CD4-positive, alpha-beta T cell treated with Interleukin-6 at 100 ng/mL for 8 hours (primary cell): ENCODE measurements at regions not wholly inside any gene's neighbourhood (a gene's known extent, or its start where the extent isn't known, plus 50 kb on each side); places are given as distances from the start of the nearest gene placed in this dataset.

Experiments used
- DNase-seq: peaks from one replicate; pipeline ENCODE4 v3.0.0-alpha.2; 2020; ENCODE audit warnings: mixed read lengths, low spot score

DNA sequence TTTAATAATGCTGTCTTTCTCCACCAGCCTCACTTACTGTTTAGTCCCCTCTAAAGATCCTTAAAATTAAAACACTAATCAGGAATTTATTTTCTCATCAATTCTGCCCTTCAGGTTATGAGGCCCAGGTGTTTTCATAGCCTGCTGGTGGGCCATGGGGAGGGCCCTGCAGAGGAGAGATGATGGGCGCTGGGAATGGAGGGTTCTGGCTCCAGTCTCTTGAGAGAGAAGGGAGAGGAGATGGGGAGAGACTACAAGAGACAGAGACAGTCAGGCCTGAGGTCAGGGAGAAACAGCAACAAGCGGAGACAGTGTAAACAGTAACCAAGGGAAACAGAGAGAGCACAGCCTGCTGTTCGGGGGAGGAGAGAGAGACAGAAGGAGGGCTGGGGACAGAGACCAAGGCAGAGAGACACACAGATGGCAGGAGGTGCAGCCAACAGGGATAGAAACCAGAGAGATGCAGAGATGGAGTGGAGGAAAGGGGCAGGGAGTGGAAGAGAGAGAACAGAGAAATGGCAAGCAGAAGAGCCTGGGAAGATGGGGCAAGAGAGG, 187.3 kb upstream of the SYT13 start:
- DNase-seq, result no peak

DNA sequence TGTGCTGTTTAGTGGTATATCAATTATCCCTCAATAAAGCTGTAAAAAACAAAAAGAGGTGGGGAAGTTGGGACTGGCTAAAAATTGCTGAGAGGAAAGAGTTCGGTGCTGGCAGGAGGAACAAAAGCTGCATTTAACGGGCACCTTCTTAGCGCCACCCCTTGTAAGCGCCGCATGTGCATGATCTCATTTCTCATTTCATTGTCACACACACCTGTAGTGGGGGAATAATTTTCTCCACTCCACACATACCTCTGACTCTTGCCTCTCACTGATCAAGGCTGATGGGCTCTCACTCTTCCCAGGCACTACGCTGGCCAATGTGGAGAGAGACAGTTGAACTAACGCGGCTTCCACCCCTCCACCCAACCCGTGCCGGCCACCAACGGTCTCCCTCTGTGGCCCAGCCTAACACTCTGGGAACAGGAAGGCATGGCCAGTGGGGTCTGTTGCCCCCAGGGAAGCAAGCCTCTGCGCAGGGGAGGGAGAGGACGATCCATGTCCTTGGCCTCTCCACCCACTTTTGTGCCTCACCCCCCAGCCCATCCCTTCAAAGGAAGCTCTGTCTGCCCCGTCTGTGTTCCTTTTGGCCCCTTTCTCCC, 186.7 kb upstream of the SYT13 start:
- DNase-seq, result no peak

GRCh38 chr11:45471266-45471665, 185.1 kb upstream of the SYT13 start:
- DNase-seq, result no peak

GRCh38 chr11:45470794-45471167, 184.6 kb upstream of the SYT13 start:
- no peak for DNase-seq

- DNase-seq, result no peak
These were observed 184.1 kb upstream of the SYT13 start for GRCh38 chr11:45470151-45470793.

- DNase-seq, result no peak
These were observed 182.2 kb upstream of the SYT13 start for GRCh38 chr11:45468267-45468856.

- no peak for DNase-seq
These were observed 177.4 kb upstream of the SYT13 start for GRCh38 chr11:45463541-45463940.

DNA sequence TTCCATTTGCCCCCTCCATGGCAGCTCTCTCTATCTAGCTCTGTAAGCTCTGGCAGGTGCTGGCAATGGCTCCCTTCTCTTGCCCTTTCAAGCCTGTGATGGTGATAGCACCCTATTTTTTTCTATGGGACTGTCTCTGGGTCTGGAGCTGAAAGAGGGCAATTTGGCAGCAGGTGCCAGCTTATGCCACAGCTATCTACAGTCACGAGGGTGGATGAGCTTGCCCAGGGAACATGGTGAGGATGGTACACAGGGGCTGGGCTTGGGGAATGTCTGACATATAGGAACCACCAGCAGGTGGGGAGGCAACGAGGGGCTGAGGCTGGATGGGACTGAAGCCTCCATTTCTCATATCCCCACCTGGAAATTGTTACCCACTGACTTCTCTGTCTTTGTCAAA, 175.4 kb upstream of the SYT13 start:
- DNase-seq, result no peak

DNA sequence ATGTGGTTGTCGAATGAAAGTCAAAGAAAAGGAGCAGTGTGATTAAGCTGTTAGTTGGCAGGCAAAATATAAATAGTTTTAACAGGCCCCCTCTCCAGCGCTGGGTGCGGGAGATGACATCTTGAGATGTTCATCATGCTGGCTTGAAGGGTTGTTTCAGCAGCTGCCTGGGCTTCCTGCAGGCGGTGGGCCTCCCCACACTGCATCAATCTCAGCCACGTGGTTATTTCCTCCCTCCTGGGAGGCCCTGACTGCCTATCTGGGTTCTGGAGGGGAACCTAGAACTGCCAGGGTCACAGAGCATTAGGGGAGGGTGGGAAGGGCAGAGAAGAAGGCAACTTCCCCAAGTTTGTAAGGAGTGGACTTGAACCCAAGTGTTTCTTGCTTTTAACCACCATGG, 173.3 kb upstream of the SYT13 start:
- no peak for DNase-seq

- no peak for DNase-seq
These were observed 172.1 kb upstream of the SYT13 start for GRCh38 chr11:45458269-45458668.

DNA sequence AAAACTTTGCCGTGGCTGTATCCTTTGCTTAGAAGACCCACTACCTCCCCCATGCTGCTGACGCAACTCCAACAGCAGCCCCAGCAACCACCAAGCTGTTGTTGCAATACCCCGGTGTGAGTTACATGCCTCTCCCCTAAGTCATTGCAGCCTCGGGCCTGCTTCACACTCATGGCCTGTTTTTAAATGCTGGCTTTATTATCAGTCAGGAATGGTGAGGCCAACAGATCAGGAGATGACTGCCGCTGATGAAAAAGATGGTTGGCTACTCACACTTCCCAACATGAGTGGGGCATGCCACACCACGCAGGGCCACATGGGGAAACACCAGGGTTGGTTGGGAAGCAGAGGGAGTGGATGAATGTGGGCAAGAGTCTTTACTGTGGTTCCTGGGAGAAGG, 171.5 kb upstream of the SYT13 start:
- DNase-seq, result no peak

GRCh38 chr11:45456686-45457085, 170.5 kb upstream of the SYT13 start:
- DNase-seq, result no peak

- no peak for DNase-seq
These were observed 169.4 kb upstream of the SYT13 start for GRCh38 chr11:45455536-45455935.

DNA sequence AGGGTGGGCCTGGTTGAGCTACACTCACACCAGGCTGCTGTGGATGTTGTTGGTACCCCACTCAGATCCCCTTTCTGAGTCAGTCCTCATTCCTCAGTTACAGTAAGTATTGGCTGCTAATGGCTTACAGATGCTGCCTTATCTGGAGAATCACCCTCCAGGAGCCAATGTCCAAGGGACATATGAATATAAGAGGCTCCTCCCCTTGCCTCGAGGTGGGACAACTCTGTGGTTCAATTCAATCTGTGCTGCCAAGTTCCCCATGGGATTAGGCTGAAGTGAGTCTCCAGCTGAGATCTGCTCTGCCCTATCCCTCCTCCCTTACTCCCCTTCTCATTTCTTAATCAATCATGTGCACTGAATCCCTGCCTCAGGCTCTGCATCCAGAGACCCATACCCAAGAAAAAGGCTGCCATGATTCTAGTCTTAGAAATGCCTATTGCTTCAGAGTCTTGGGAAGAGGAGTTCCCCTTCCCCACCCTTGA, 168.8 kb upstream of the SYT13 start:
- no peak for DNase-seq

- no peak for DNase-seq
These were observed 167.6 kb upstream of the SYT13 start for GRCh38 chr11:45453721-45454120.

GRCh38 chr11:45451766-45452440, 165.8 kb upstream of the SYT13 start:
- DNase-seq, result no peak

DNA sequence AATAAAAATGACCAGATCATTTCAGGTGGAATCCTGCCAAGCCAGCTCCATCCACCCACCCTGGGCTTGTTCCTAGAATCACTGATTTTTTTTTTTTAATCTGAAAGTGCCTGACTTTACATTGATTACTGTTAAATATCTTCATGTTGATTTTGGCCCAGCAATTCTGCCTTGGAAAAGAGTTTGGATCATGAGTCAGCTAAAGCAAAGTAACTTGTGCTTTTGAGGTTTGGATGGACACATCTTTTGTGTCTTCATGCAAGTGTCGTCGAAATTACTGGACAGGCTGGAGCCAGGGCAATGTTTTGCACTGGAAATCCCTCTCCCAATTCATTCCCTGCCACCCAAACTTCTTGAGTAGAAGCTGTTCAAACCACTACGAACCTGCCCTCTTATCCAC, 164.0 kb upstream of the SYT13 start:
- no peak for DNase-seq

DNA sequence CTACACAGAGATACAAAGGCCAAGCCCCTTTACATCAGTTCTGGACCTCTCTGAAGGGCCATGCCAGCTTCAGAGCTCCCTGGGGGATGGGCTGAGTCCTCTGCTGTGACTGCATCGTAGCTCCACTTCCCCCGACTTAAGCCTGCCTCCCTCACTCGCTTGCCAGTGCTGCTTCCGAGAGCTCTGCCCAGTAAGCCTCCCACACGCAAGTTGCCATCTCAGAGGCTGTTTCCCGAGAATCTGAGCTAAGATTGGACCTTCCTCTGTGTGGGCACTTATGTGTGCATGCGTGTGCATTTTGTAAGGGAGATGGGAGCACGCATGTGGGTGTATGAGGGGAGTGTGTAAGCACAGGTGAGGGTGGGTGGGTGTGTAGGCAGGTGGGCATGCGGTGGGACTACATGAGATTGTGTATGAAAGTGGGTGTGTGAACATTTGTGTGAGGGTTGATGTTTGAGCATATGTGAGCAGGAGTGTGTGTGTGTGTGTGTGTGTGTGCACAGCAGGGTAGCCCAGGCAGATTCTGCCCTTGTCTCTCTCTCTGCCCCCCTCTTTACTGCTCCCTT, 163.0 kb upstream of the SYT13 start:
- DNase-seq, result no peak

GRCh38 chr11:45448561-45448960, 162.4 kb upstream of the SYT13 start:
- no peak for DNase-seq

DNA sequence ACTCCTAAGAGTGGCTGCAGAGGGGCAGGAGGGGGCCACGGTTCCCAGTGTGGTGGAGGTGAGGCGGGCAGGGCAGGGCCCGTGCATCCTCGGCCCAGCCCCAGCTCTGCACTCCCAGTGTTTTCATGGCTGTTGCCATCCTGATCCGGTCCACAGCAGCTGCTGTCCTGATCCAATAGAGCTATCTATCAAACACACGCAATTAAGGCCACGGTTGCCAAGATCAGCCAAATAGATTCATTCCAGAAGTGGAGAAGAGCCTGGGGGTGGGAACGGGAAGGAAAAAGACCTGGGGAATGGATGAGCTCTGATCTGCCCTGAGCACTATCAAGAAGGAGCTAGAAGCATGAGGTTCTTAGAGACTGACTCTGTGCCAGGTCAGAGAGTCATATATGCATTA, 160.9 kb upstream of the SYT13 start:
- DNase-seq, result no peak

DNA sequence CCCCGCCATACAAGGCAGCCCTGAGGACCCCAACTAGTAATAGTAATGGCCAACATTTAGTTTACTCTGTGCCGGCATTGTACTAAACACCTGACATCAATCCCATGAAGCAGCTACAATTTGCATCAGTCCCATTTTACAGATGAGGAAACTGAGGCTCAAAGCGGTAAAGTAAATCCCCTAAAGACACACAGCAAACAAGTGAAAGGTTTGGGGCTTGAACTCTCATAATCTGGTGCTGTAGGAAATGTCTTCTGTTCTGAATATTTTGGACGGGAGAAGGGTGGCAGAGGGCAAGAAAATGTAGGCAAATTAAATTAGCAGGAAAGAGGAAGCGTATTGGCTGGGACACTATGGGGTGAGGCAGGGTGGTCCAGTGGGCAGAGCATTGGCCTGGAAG, 160.3 kb upstream of the SYT13 start:
- no peak for DNase-seq

DNA sequence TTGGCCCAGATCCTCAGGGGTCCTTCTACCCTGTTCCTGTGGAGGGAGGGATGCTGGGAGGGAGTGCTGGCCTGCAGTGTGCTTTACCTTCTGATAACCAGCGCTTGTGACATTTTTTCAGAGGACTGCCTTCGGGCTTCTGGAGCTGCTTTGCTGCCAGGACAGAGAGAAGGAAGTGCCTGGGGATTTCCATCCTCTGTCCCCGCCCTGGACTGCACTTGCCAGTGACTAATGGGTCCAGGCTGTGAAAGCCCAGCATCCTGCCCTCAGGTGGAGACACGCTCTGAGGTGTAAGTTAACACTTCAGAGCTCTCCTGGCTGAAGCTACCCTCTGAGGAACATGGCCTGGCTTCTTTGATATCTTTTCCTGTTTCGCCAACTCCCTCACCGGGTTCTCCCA, 158.7 kb upstream of the SYT13 start:
- DNase-seq, result no peak

DNA sequence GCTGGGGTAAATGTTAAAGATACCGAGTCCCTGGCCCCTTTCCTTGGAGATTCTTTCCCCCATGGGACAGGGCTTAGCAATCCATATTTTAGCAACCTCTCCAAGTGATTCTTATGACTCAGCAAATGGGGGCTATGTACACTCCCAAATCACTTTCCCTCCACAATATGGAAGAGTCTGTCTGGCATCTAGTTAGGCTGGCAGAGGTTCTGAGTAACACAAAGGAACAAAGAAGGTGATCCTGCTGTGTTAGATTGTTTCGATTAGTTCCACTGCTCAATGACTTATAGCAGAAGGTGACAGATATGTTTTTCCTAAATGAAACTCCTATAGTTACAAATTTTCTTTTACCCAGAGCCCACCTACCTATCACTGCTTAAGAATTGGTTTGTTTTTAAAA, 154.0 kb upstream of the SYT13 start:
- no peak for DNase-seq
